ENCODE measurements at regions not wholly inside any gene's neighbourhood (a gene's known extent, or its start where the extent isn't known, plus 50 kb on each side); places are given as distances from the start of the nearest gene placed in this dataset.

DNA sequence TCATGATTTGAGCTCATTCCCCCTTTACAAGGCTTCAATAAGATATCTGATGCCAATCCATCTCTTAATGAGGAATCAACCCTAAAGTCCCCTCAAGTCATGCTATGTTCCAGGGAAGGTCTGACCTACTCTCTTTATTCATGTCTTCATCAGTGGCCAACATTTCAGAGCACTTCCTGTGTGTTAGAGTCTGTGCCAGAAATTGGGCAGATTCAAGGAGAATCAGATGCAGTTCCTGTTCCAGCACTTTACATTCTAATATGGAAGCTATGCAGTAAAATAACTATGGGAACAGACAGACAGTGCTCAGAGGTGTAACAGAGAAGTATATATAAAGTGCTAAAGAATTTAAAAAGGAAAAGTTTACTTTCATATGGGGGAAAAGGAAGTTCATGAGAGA, 193.4 kb upstream of the NR4A3 start:
- TF ChIP-seq GATA2 (IDR thresholded peaks at IDR 0.05; ENCODE audit: low read depth, low read length) (no peak), GATA3 (IDR thresholded peaks at IDR 0.05; ENCODE audit: low read depth, low read length) (no peak)

GRCh38 chr9:99628849-99629620, 192.7 kb upstream of the NR4A3 start:
- no peak for TF ChIP-seq GATA3 (IDR thresholded peaks at IDR 0.05; ENCODE audit: low read depth, low read length)
- TF ChIP-seq GATA2 (IDR thresholded peaks at IDR 0.05; ENCODE audit: low read depth, low read length), result no peak

- TF ChIP-seq GATA3 (IDR thresholded peaks at IDR 0.05; ENCODE audit: low read depth, low read length), result no peak
- TF ChIP-seq GATA2 (IDR thresholded peaks at IDR 0.05; ENCODE audit: low read depth, low read length), result no peak
Measured at GRCh38 chr9:99632349-99633038, 189.2 kb upstream of the NR4A3 start.

- TF ChIP-seq GATA2 (IDR thresholded peaks at IDR 0.05; ENCODE audit: low read depth, low read length) (no peak), GATA3 (IDR thresholded peaks at IDR 0.05; ENCODE audit: low read depth, low read length) (no peak)
Measured at GRCh38 chr9:99633265-99633664, 188.4 kb upstream of the NR4A3 start.

- TF ChIP-seq GATA2 (IDR thresholded peaks at IDR 0.05; ENCODE audit: low read depth, low read length) (no peak), GATA3 (IDR thresholded peaks at IDR 0.05; ENCODE audit: low read depth, low read length) (no peak)
Measured at GRCh38 chr9:99634186-99634585, 187.5 kb upstream of the NR4A3 start.

- TF ChIP-seq GATA2 (IDR thresholded peaks at IDR 0.05; ENCODE audit: low read depth, low read length) (no peak), GATA3 (IDR thresholded peaks at IDR 0.05; ENCODE audit: low read depth, low read length) (no peak)
Measured at GRCh38 chr9:99635032-99635431, 186.7 kb upstream of the NR4A3 start.

- TF ChIP-seq GATA3 (IDR thresholded peaks at IDR 0.05; ENCODE audit: low read depth, low read length), result no peak
- TF ChIP-seq GATA2 (IDR thresholded peaks at IDR 0.05; ENCODE audit: low read depth, low read length), result no peak
Measured at GRCh38 chr9:99637641-99638040, 184.0 kb upstream of the NR4A3 start.

GRCh38 chr9:99638971-99639370, 182.7 kb upstream of the NR4A3 start:
- no peak for TF ChIP-seq GATA2 (IDR thresholded peaks at IDR 0.05; ENCODE audit: low read depth, low read length)
- TF ChIP-seq GATA3 (IDR thresholded peaks at IDR 0.05; ENCODE audit: low read depth, low read length), result no peak

DNA sequence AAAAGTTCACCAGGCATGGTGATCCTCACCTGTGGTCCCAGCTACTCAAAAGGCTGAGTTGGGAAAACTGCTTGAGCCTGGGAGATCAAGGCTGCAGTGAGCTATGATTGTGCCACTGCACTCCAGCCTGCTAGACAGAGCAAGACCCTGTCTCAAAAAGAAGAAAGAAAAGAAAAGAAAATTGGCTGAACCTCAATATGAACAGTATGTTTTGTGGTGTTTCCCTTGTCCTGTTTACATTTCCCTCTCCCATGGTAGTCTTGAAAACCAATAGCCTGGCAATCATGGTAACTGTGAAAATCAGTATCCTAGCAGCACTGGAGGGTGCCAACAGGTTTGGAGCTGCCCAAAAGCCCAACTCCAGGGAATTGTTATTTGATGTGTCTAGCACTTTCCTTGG, 174.1 kb upstream of the NR4A3 start:
- TF ChIP-seq GATA3 (IDR thresholded peaks at IDR 0.05; ENCODE audit: low read depth, low read length), result no peak

- TF ChIP-seq GATA3 (IDR thresholded peaks at IDR 0.05; ENCODE audit: low read depth, low read length), result no peak
- TF ChIP-seq GATA2 (IDR thresholded peaks at IDR 0.05; ENCODE audit: low read depth, low read length), result no peak
Measured at GRCh38 chr9:99650187-99650874, 171.4 kb upstream of the NR4A3 start.

DNA sequence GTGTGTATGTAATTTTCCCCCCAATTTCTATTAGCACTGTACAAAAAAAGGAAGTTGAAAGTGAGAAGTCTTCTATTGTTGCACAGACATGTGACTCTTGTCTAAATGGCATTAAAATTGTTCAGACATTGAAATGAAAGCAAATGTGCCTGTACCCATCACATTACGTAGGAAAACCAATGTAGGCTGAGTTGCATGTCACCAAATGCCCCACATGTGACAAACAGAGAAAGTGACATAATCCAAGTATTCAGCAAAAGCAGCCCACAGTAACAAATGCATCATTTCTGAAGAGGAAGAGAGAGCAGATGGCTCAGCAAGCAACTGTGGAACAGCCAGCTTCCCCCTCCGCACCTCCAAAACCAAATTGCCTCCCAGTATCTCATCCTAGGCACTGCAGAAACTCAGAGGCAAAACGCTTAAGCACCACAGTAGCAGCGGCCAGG, 161.5 kb upstream of the NR4A3 start:
- TF ChIP-seq GATA3 (IDR thresholded peaks at IDR 0.05; ENCODE audit: low read depth, low read length) (no peak), GATA2 (IDR thresholded peaks at IDR 0.05; ENCODE audit: low read depth, low read length) (no peak)

- TF ChIP-seq GATA3 (IDR thresholded peaks at IDR 0.05; ENCODE audit: low read depth, low read length) (no peak), GATA2 (IDR thresholded peaks at IDR 0.05; ENCODE audit: low read depth, low read length) (no peak)
Measured at GRCh38 chr9:99663297-99663696, 158.4 kb upstream of the NR4A3 start.

DNA sequence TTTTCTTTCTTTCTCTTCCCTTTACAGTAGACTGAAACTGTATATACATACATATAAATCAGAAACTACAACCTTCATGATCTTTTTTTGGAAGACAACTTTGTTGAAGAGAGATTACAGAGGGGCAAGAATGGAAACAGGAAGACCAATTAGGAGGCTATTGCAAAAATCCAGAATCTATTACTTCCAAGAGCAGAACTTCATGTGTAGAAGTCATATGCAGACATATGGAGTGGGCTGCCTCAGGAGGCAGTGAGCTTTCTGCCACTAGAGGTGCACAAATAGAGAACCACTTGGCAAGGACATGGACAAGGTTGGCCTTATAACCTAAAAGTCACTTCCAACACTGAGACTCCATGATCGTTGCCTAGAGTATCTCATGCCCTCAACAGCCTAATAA, 157.8 kb upstream of the NR4A3 start:
- TF ChIP-seq GATA2 (IDR thresholded peaks at IDR 0.05; ENCODE audit: low read depth, low read length), result no peak
- TF ChIP-seq GATA3 (IDR thresholded peaks at IDR 0.05; ENCODE audit: low read depth, low read length), result no peak

DNA sequence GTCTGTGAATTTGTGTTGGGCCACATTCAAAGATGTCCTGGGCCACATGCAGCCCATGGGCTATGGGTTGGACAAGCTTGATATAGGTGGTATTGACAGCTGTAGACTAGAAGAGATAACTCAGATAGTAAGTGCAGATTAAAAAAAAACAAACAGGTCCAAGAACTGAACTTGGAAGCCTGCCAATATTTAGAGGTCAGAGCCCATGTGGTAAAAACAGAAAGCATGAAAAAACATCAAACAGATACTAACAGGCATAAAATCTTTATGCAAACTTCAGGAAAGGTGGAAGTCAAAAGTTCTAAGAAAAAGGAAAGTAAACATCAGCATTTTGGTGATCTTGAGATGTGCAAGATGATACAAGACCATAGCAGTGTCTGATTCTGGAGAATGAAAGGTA, 155.1 kb upstream of the NR4A3 start:
- TF ChIP-seq GATA3 (IDR thresholded peaks at IDR 0.05; ENCODE audit: low read depth, low read length), result no peak
- 0 out of 2 replicates have a peak, but pooled peaks have one; percentile 12 for TF ChIP-seq GATA2 (IDR thresholded peaks at IDR 0.05; ENCODE audit: low read depth, low read length)
